CD8-positive, alpha-beta memory T cell (primary cell): ENCODE measurements at regions not wholly inside any gene's neighbourhood (a gene's known extent, or its start where the extent isn't known, plus 50 kb on each side); places are given as distances from the start of the nearest gene placed in this dataset.

ENCODE experiments used
- CTCF ChIA-PET: fragments of 350-600 bp; sonication (Branson Sonifier 250); formaldehyde crosslinking; loops from one replicate; lab custom pipeline; 2021; ENCODE audit warnings: antibody characterized with exemption; lab: Charles Lee
- POLR2A ChIA-PET: fragments of 350-600 bp; sonication (Branson Sonifier 250); formaldehyde crosslinking; loops from one replicate; lab custom pipeline; 2021; ENCODE audit warnings: antibody characterized with exemption; lab: Charles Lee
- DNase-seq, 5 donors: peaks; one replicate each; pipeline versions ENCODE4 v3.0.0 to v3.0.0-alpha.2; 2020 to 2022; ENCODE audit warnings: mixed read lengths in 1 of 5
- H3K27ac ChIP-seq: one replicate; pipeline ENCODE4 v1.7.0; 2013; ENCODE audit warnings: low read depth, mild to moderate bottlenecking, low read length, moderate library complexity
- H3K27me3 ChIP-seq: 2 replicates; pipeline ENCODE4 v1.7.0; 2013; ENCODE audit warnings: low read length, mild to moderate bottlenecking; ENCODE audit not compliant: insufficient read depth, poor library complexity, severe bottlenecking
- H3K36me3 ChIP-seq: 2 replicates; pipeline ENCODE4 v1.7.0; 2013; ENCODE audit warnings: mild to moderate bottlenecking, low read length, moderate library complexity; ENCODE audit not compliant: insufficient read depth
- H3K4me1 ChIP-seq: 2 replicates; pipeline ENCODE4 v1.7.0; 2013; ENCODE audit warnings: mild to moderate bottlenecking, low read length, moderate library complexity; ENCODE audit not compliant: insufficient read depth
- H3K4me3 ChIP-seq: 2 replicates; pipeline ENCODE4 v1.7.0; 2013; ENCODE audit warnings: mild to moderate bottlenecking, low read length
- H3K9me3 ChIP-seq: 2 replicates; pipeline ENCODE4 v1.7.0; 2013; ENCODE audit warnings: mild to moderate bottlenecking, low read length
- H3K27ac Mint-ChIP-seq, 8 donors: one replicate each; pipeline ENCODE4 v1.8.0; 2020 to 2021; ENCODE audit warnings: mixed read lengths in 8 of 8, mild to moderate bottlenecking in 6 of 8, inconsistent platforms in 3 of 8, moderate library complexity in 3 of 8
- H3K27me3 Mint-ChIP-seq, 2 donors: one replicate each; pipeline ENCODE4 v1.8.0; 2020 to 2021; ENCODE audit warnings: mixed read lengths in 2 of 2, mild to moderate bottlenecking in 1 of 2, moderate library complexity in 1 of 2
- H3K36me3 Mint-ChIP-seq, 3 donors: one replicate each; pipeline ENCODE4 v1.8.0; 2020 to 2021; ENCODE audit warnings: mixed read lengths in 3 of 3, inconsistent platforms in 1 of 3, mild to moderate bottlenecking in 1 of 3
- H3K4me1 Mint-ChIP-seq, 3 donors: one replicate each; pipeline ENCODE4 v1.8.0; 2020 to 2021; ENCODE audit warnings: mixed read lengths in 3 of 3, inconsistent platforms in 1 of 3, mild to moderate bottlenecking in 1 of 3
- H3K4me3 Mint-ChIP-seq, 7 donors: one replicate each; pipeline ENCODE4 v1.8.0; 2020 to 2021; ENCODE audit warnings: mixed read lengths in 7 of 7, mild to moderate bottlenecking in 6 of 7, moderate library complexity in 4 of 7, inconsistent platforms in 2 of 7
- H3K9me3 Mint-ChIP-seq, 5 donors: one replicate each; pipeline ENCODE4 v1.8.0; 2020 to 2022; ENCODE audit warnings: mixed read lengths in 5 of 5, mild to moderate bottlenecking in 3 of 5, moderate library complexity in 2 of 5, inconsistent platforms in 1 of 5

- Mint-ChIP-seq H3K9me3 (peaks cover 0 to 14% (median 2%) of the 10 kb centered on the region in 5 donors), H3K4me3 (no peak overlapping the region), H3K36me3 (no peaks in the 10 kb centered on the region), H3K27ac (no peak overlapping the region), H3K4me1 (no peaks in the 10 kb centered on the region), H3K27me3 (no peaks in the 10 kb centered on the region)
- H3K27ac ChIP-seq, result no peak overlapping the region
- POLR2A ChIA-PET, result no interaction called here
- no peaks in the 10 kb centered on the region for H3K27me3 ChIP-seq
- H3K36me3 ChIP-seq, result no peaks in the 10 kb centered on the region
- DNase-seq, result no peak
- H3K4me1 ChIP-seq, result no peaks in the 10 kb centered on the region
- H3K4me3 ChIP-seq, result no peak overlapping the region
- CTCF ChIA-PET, result no interaction called here
- no peaks in the 10 kb centered on the region for H3K9me3 ChIP-seq
Observed at GRCh38 chr3:154743418-154743817, 313.4 kb upstream of the GPR149 start.

- ChIA-PET POLR2A (no interaction called here), CTCF (no interaction called here)
- Histone ChIP-seq H3K36me3 (no peaks in the 10 kb centered on the region), H3K27ac (no peak overlapping the region), H3K27me3 (no peaks in the 10 kb centered on the region), H3K9me3 (no peaks in the 10 kb centered on the region), H3K4me3 (no peak overlapping the region), H3K4me1 (no peaks in the 10 kb centered on the region)
- H3K27me3 Mint-ChIP-seq, result no peaks in the 10 kb centered on the region
- H3K4me1 Mint-ChIP-seq, result no peaks in the 10 kb centered on the region
- DNase-seq, result no peak
- H3K27ac Mint-ChIP-seq, result no peak overlapping the region
- H3K9me3 Mint-ChIP-seq, result peaks cover 0 to 14% (median 2%) of the 10 kb centered on the region in 5 donors
- H3K36me3 Mint-ChIP-seq, result no peaks in the 10 kb centered on the region
- H3K4me3 Mint-ChIP-seq, result no peak overlapping the region
Observed at GRCh38 chr3:154734468-154734867, 304.5 kb upstream of the GPR149 start.

- no peaks in the 10 kb centered on the region for H3K9me3 ChIP-seq
- POLR2A ChIA-PET, result no interaction called here
- H3K4me3 ChIP-seq, result no peak overlapping the region
- Mint-ChIP-seq H3K27ac (no peak overlapping the region), H3K36me3 (no peaks in the 10 kb centered on the region), H3K4me1 (no peaks in the 10 kb centered on the region), H3K4me3 (no peak overlapping the region), H3K9me3 (peaks cover 0 to 10% (median 2%) of the 10 kb centered on the region in 5 donors), H3K27me3 (no peaks in the 10 kb centered on the region)
- CTCF ChIA-PET, result no interaction called here
- no peaks in the 10 kb centered on the region for H3K36me3 ChIP-seq
- no peaks in the 10 kb centered on the region for H3K27me3 ChIP-seq
- H3K27ac ChIP-seq, result no peak overlapping the region
- H3K4me1 ChIP-seq, result no peaks in the 10 kb centered on the region
- no peak for DNase-seq
Observed at GRCh38 chr3:154730186-154730585, 300.2 kb upstream of the GPR149 start.

- Mint-ChIP-seq H3K27ac (no peak overlapping the region), H3K4me3 (no peak overlapping the region), H3K36me3 (no peaks in the 10 kb centered on the region), H3K9me3 (peaks cover 0 to 9% (median 2%) of the 10 kb centered on the region in 5 donors), H3K27me3 (no peaks in the 10 kb centered on the region), H3K4me1 (no peaks in the 10 kb centered on the region)
- ChIA-PET POLR2A (no interaction called here), CTCF (no interaction called here)
- Histone ChIP-seq H3K9me3 (no peaks in the 10 kb centered on the region), H3K4me3 (no peak overlapping the region), H3K27ac (no peak overlapping the region), H3K4me1 (no peaks in the 10 kb centered on the region), H3K36me3 (no peaks in the 10 kb centered on the region), H3K27me3 (no peaks in the 10 kb centered on the region)
- DNase-seq, result no peak
Observed at GRCh38 chr3:154729741-154730140, 299.8 kb upstream of the GPR149 start.

- DNase-seq, result no peak
Observed at GRCh38 chr3:154728285-154728684, 298.3 kb upstream of the GPR149 start.

GRCh38 chr3:154720921-154721320 lies 290.9 kb upstream of the GPR149 start:
- DNase-seq, result no peak
- H3K27ac Mint-ChIP-seq, result no peak overlapping the region
- peaks cover 0 to 6% (median 2%) of the 10 kb centered on the region in 5 donors for H3K9me3 Mint-ChIP-seq

More at GRCh38 chr3:154728285-154728684, 298.3 kb upstream of the GPR149 start:
- Mint-ChIP-seq H3K27ac (no peak overlapping the region), H3K27me3 (no peaks in the 10 kb centered on the region), H3K4me3 (no peak overlapping the region), H3K36me3 (no peaks in the 10 kb centered on the region), H3K9me3 (peaks cover 0 to 9% (median 4%) of the 10 kb centered on the region in 5 donors), H3K4me1 (no peaks in the 10 kb centered on the region)
- Histone ChIP-seq H3K27me3 (no peaks in the 10 kb centered on the region), H3K27ac (no peak overlapping the region), H3K9me3 (no peaks in the 10 kb centered on the region), H3K36me3 (no peaks in the 10 kb centered on the region), H3K4me1 (no peaks in the 10 kb centered on the region), H3K4me3 (no peak overlapping the region)
- ChIA-PET CTCF (no interaction called here), POLR2A (no interaction called here)

GRCh38 chr3:154718053-154718452 lies 288.1 kb upstream of the GPR149 start:
- Histone ChIP-seq H3K36me3 (no peaks in the 10 kb centered on the region), H3K27me3 (no peaks in the 10 kb centered on the region), H3K4me1 (no peaks in the 10 kb centered on the region), H3K9me3 (no peaks in the 10 kb centered on the region), H3K4me3 (no peak overlapping the region), H3K27ac (no peak overlapping the region)
- H3K36me3 Mint-ChIP-seq, result no peaks in the 10 kb centered on the region
- H3K27me3 Mint-ChIP-seq, result no peaks in the 10 kb centered on the region
- no peak for DNase-seq
- H3K9me3 Mint-ChIP-seq, result peaks cover 0 to 4% (median 0%) of the 10 kb centered on the region in 5 donors
- no peak overlapping the region for H3K27ac Mint-ChIP-seq
- no peaks in the 10 kb centered on the region for H3K4me1 Mint-ChIP-seq
- ChIA-PET CTCF (no interaction called here), POLR2A (no interaction called here)
- H3K4me3 Mint-ChIP-seq, result no peak overlapping the region

More at GRCh38 chr3:154720921-154721320, 290.9 kb upstream of the GPR149 start:
- H3K27ac ChIP-seq, result no peak overlapping the region
- ChIA-PET CTCF (no interaction called here), POLR2A (no interaction called here)
- no peak overlapping the region for H3K4me3 ChIP-seq
- H3K4me1 ChIP-seq, result no peaks in the 10 kb centered on the region
- Mint-ChIP-seq H3K4me3 (no peak overlapping the region), H3K4me1 (no peaks in the 10 kb centered on the region), H3K36me3 (no peaks in the 10 kb centered on the region), H3K27me3 (no peaks in the 10 kb centered on the region)
- no peaks in the 10 kb centered on the region for H3K27me3 ChIP-seq
- H3K9me3 ChIP-seq, result no peaks in the 10 kb centered on the region
- H3K36me3 ChIP-seq, result no peaks in the 10 kb centered on the region

- Histone ChIP-seq H3K36me3 (no peaks in the 10 kb centered on the region), H3K27me3 (no peaks in the 10 kb centered on the region), H3K4me1 (no peaks in the 10 kb centered on the region), H3K4me3 (no peak overlapping the region), H3K9me3 (no peaks in the 10 kb centered on the region), H3K27ac (no peak overlapping the region)
- Mint-ChIP-seq H3K9me3 (peaks cover 0 to 5% (median 2%) of the 10 kb centered on the region in 5 donors), H3K36me3 (no peaks in the 10 kb centered on the region), H3K27ac (no peak overlapping the region), H3K4me1 (no peaks in the 10 kb centered on the region), H3K4me3 (no peak overlapping the region), H3K27me3 (no peaks in the 10 kb centered on the region)
- POLR2A ChIA-PET, result no interaction called here
- DNase-seq, result no peak
- CTCF ChIA-PET, result no interaction called here
Observed at GRCh38 chr3:154716170-154716569, 286.2 kb upstream of the GPR149 start.

- no peaks in the 10 kb centered on the region for H3K36me3 ChIP-seq
- H3K9me3 ChIP-seq, result no peaks in the 10 kb centered on the region
- Mint-ChIP-seq H3K27me3 (no peaks in the 10 kb centered on the region), H3K9me3 (peaks cover 0 to 6% (median 0%) of the 10 kb centered on the region in 5 donors), H3K4me3 (no peak overlapping the region), H3K4me1 (no peaks in the 10 kb centered on the region), H3K36me3 (no peaks in the 10 kb centered on the region), H3K27ac (no peak overlapping the region)
- no peak for DNase-seq
- no peaks in the 10 kb centered on the region for H3K27me3 ChIP-seq
- H3K27ac ChIP-seq, result no peak overlapping the region
- ChIA-PET POLR2A (no interaction called here), CTCF (no interaction called here)
- H3K4me1 ChIP-seq, result no peaks in the 10 kb centered on the region
- no peak overlapping the region for H3K4me3 ChIP-seq
Observed at GRCh38 chr3:154708554-154708953, 278.6 kb upstream of the GPR149 start.
